ENCODE measurements at regions not wholly inside any gene's neighbourhood (a gene's known extent, or its start where the extent isn't known, plus 50 kb on each side); places are given as distances from the start of the nearest gene placed in this dataset.

DNA sequence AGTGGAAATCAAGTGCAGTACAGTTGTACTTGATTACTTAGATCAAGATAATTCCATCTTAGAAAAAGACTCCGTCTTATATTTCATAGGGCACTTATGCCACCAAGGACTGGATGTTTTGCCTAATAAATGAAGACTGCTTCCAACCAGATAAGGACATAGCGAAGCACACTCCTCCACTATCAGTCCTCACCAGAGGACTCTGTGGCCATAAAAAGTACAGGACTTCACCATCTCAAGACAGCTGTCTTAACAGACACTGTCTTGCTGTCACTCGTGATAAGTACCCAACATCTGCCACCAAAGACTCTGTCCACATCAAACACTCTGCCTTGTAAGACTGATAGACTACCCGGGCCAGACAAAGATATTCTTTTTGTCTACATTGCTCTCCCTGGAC, 352.0 kb downstream of the TRAM1L1 start:
- CTCF ChIA-PET: no interaction called here
- Histone ChIP-seq H3K4me3 (ENCODE audit: low read length) (no peak overlapping the region), H3K36me3 (ENCODE audit: low read depth, low read length) (no peaks in the 10 kb centered on the region), H3K9ac (ENCODE audit: low read length) (no peak overlapping the region), H3K9me2 (replicated peaks; ENCODE audit: low read length) (no peaks in the 10 kb centered on the region), H3K27me3 (ENCODE audit: low read length) (no peaks in the 10 kb centered on the region), H3K4me1 (ENCODE audit: insufficient read depth, low read length) (no peaks in the 10 kb centered on the region), H3F3A (ENCODE audit: low read length, unreplicated experiment) (no peaks in the 10 kb centered on the region), H3K4me2 (ENCODE audit: low read length) (no peak overlapping the region), H4K20me1 (ENCODE audit: low read length) (no peaks in the 10 kb centered on the region), H3K27ac (ENCODE audit: low read length) (no peak overlapping the region), H3K9me3 (ENCODE audit: low read length) (no peaks in the 10 kb centered on the region), H2AFZ (ENCODE audit: low read length) (no peak overlapping the region), H3K79me2 (ENCODE audit: low read length) (no peaks in the 10 kb centered on the region)
- DNase-seq (no peak), ATAC-seq (no peak)
- no TSS peak for BruUV-seq (replicated peaks)
- TF ChIP-seq EZH2phosphoT487 (IDR thresholded peaks at IDR 0.05; ENCODE audit: borderline replicate concordance, low read length): no peak
- no peak for TF ChIP-seq EZH2 (IDR thresholded peaks at IDR 0.05; ENCODE audit: low read length, unreplicated experiment)
- TF ChIP-seq, protein P1, sequence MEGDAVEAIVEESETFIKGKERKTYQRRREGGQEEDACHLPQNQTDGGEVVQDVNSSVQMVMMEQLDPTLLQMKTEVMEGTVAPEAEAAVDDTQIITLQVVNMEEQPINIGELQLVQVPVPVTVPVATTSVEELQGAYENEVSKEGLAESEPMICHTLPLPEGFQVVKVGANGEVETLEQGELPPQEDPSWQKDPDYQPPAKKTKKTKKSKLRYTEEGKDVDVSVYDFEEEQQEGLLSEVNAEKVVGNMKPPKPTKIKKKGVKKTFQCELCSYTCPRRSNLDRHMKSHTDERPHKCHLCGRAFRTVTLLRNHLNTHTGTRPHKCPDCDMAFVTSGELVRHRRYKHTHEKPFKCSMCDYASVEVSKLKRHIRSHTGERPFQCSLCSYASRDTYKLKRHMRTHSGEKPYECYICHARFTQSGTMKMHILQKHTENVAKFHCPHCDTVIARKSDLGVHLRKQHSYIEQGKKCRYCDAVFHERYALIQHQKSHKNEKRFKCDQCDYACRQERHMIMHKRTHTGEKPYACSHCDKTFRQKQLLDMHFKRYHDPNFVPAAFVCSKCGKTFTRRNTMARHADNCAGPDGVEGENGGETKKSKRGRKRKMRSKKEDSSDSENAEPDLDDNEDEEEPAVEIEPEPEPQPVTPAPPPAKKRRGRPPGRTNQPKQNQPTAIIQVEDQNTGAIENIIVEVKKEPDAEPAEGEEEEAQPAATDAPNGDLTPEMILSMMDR (conservative IDR thresholded peaks at IDR 0.05; ENCODE audit: low read depth, low read length): no peak
- intact Hi-C loops (cut with micrococcal nuclease): no loop called here
- POLR2A ChIA-PET (ENCODE audit: unreplicated experiment): no interaction called here

DNA sequence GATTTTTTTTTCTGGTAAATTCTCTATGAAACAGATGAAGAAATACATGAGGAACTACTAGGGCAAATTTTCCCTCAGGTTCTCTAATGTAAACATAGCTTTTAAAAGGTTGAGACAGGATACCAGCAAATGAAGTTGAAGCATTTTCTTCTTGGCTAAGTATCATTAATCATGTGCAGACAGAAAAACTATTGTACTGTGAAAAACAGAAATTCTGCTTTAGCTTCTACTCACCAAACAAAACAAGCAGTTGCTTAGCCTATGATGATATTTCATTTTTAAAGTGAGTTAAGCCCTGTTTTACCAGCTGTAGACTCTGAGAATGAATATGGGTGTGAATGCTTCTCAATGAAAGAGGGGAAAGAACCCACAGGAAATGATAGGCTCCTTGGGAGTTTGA, 358.9 kb downstream of the TRAM1L1 start:
- ChIA-PET POLR2A (ENCODE audit: unreplicated experiment) (no interaction called here), CTCF (no interaction called here)
- no peaks in the 10 kb centered on the region for H3K9me2 ChIP-seq (replicated peaks; ENCODE audit: low read length)
- no peaks in the 10 kb centered on the region for H3K4me1 ChIP-seq (ENCODE audit: insufficient read depth, low read length)
- no peaks in the 10 kb centered on the region for H3K27me3 ChIP-seq (ENCODE audit: low read length)
- DNase-seq (no peak), ATAC-seq (no peak)
- H3K27ac ChIP-seq (ENCODE audit: low read length): no peak overlapping the region
- no peak overlapping the region for H2AFZ ChIP-seq (ENCODE audit: low read length)
- no peak overlapping the region for H3K9ac ChIP-seq (ENCODE audit: low read length)
- H3F3A ChIP-seq (ENCODE audit: low read length, unreplicated experiment): no peaks in the 10 kb centered on the region
- TF ChIP-seq EZH2 (IDR thresholded peaks at IDR 0.05; ENCODE audit: low read length, unreplicated experiment) (no peak), EZH2phosphoT487 (IDR thresholded peaks at IDR 0.05; ENCODE audit: borderline replicate concordance, low read length) (no peak)
- TF ChIP-seq, protein P1 (conservative IDR thresholded peaks at IDR 0.05; ENCODE audit: low read depth, low read length): no peak
- H3K4me2 ChIP-seq (ENCODE audit: low read length): no peak overlapping the region
- H3K4me3 ChIP-seq (ENCODE audit: low read length): no peak overlapping the region
- H3K79me2 ChIP-seq (ENCODE audit: low read length): no peaks in the 10 kb centered on the region
- H4K20me1 ChIP-seq (ENCODE audit: low read length): no peaks in the 10 kb centered on the region
- no TSS peak for BruUV-seq (replicated peaks)
- H3K36me3 ChIP-seq (ENCODE audit: low read depth, low read length): no peaks in the 10 kb centered on the region
- intact Hi-C loops (cut with micrococcal nuclease): no loop called here
- H3K9me3 ChIP-seq (ENCODE audit: low read length): no peaks in the 10 kb centered on the region

DNA sequence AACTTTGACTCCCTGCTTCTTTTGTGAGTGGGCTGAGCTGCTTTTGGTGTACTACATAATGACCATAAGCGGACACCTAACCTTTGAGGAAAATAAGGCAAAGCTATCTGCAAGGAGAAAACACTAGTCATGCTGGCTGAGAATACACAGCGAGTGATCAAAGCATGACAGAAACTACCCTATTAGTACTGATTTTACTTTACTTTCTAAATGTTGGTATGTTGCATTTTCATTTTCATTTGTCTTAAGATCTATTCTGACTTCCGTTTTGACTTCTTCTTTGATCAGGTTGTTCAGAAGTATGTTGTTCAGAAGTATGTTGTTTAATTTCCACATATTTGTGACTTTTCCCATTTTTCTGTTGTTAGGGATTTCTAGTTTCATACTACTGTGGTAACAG, 361.1 kb downstream of the TRAM1L1 start:
- H3K4me3 ChIP-seq (ENCODE audit: low read length): no peak overlapping the region
- no peak overlapping the region for H3K27ac ChIP-seq (ENCODE audit: low read length)
- ChIA-PET CTCF (no interaction called here), POLR2A (ENCODE audit: unreplicated experiment) (no interaction called here)
- no peak overlapping the region for H3K9ac ChIP-seq (ENCODE audit: low read length)
- no peaks in the 10 kb centered on the region for H3K79me2 ChIP-seq (ENCODE audit: low read length)
- H3K4me1 ChIP-seq (ENCODE audit: insufficient read depth, low read length): no peaks in the 10 kb centered on the region
- ATAC-seq: no peak
- no peak for TF ChIP-seq EZH2 (IDR thresholded peaks at IDR 0.05; ENCODE audit: low read length, unreplicated experiment)
- TF ChIP-seq EZH2phosphoT487 (IDR thresholded peaks at IDR 0.05; ENCODE audit: borderline replicate concordance, low read length): no peak
- TF ChIP-seq, protein P1 (conservative IDR thresholded peaks at IDR 0.05; ENCODE audit: low read depth, low read length): no peak
- no peaks in the 10 kb centered on the region for H3K9me2 ChIP-seq (replicated peaks; ENCODE audit: low read length)
- no peaks in the 10 kb centered on the region for H3K9me3 ChIP-seq (ENCODE audit: low read length)
- no peak for DNase-seq
- H4K20me1 ChIP-seq (ENCODE audit: low read length): no peaks in the 10 kb centered on the region
- intact Hi-C loops (cut with micrococcal nuclease): no loop called here
- H3K36me3 ChIP-seq (ENCODE audit: low read depth, low read length): no peaks in the 10 kb centered on the region
- H3F3A ChIP-seq (ENCODE audit: low read length, unreplicated experiment): no peaks in the 10 kb centered on the region
- H3K27me3 ChIP-seq (ENCODE audit: low read length): no peaks in the 10 kb centered on the region
- no peak overlapping the region for H2AFZ ChIP-seq (ENCODE audit: low read length)
- no TSS peak for BruUV-seq (replicated peaks)
- no peak overlapping the region for H3K4me2 ChIP-seq (ENCODE audit: low read length)

Data from PC-3 (cell line).